Inflammatory macrophage treated with lipopolysaccharide for 1 hour (primary cell): ENCODE measurements at regions not wholly inside any gene's neighbourhood (a gene's known extent, or its start where the extent isn't known, plus 50 kb on each side); places are given as distances from the start of the nearest gene placed in this dataset.
A peak's percentile ranks its signal among the peaks of the same experiment; 100 is the strongest.
"Not testable (repeated sequence)": the region's sequence is repeated elsewhere in the genome, so short reads cannot be mapped to it uniquely, and the experiment has no call there.

ENCODE experiments used
- DNase-seq, 2 donors: peaks; one replicate each; pipeline ENCODE4 v3.0.0-alpha.2; 2020 to 2022

- DNase-seq: no peak
Observed at GRCh38 chr6:139702706-139703105, 328.3 kb upstream of the CITED2 start.

- no peak for DNase-seq
Observed at GRCh38 chr6:139701695-139702094, 327.2 kb upstream of the CITED2 start.

GRCh38 chr6:139701003-139701402, 326.6 kb upstream of the CITED2 start:
- DNase-seq: no peak

- no peak for DNase-seq
Observed at GRCh38 chr6:139699911-139700310, 325.5 kb upstream of the CITED2 start.

GRCh38 chr6:139699335-139699734, 324.9 kb upstream of the CITED2 start:
- no peak for DNase-seq

GRCh38 chr6:139698526-139699176, 324.2 kb upstream of the CITED2 start:
- peak; percentile 22 to 61 for DNase-seq

- not testable (repeated sequence) for DNase-seq
Observed at GRCh38 chr6:139697856-139698255, 323.4 kb upstream of the CITED2 start.

- DNase-seq: not testable (repeated sequence)
Observed at GRCh38 chr6:139696991-139697390, 322.5 kb upstream of the CITED2 start.

- DNase-seq: no peak
Observed at GRCh38 chr6:139695361-139695760, 320.9 kb upstream of the CITED2 start.

- no peak for DNase-seq
Observed at GRCh38 chr6:139693735-139694134, 319.3 kb upstream of the CITED2 start.

GRCh38 chr6:139690007-139690406, 315.6 kb upstream of the CITED2 start:
- DNase-seq: no peak

- no peak for DNase-seq
Observed at GRCh38 chr6:139687055-139687454, 312.6 kb upstream of the CITED2 start.

- DNase-seq: no peak
Observed at GRCh38 chr6:139686308-139686707, 311.9 kb upstream of the CITED2 start.

GRCh38 chr6:139685009-139685408, 310.6 kb upstream of the CITED2 start:
- no peak for DNase-seq

GRCh38 chr6:139680819-139681218, 306.4 kb upstream of the CITED2 start:
- no peak for DNase-seq

GRCh38 chr6:139679516-139680179, 305.2 kb upstream of the CITED2 start:
- DNase-seq: peak; percentile 37 to 78

- DNase-seq: no peak
Observed at GRCh38 chr6:139676718-139677117, 302.3 kb upstream of the CITED2 start.

- DNase-seq: no peak
Observed at GRCh38 chr6:139666284-139666683, 291.8 kb upstream of the CITED2 start.

GRCh38 chr6:139663996-139664395, 289.5 kb upstream of the CITED2 start:
- DNase-seq: no peak

GRCh38 chr6:139659711-139660110, 285.3 kb upstream of the CITED2 start:
- no peak for DNase-seq

GRCh38 chr6:139659196-139659595, 284.7 kb upstream of the CITED2 start:
- no peak for DNase-seq

GRCh38 chr6:139657119-139657518, 282.7 kb upstream of the CITED2 start:
- DNase-seq: no peak

- DNase-seq: no peak
Observed at GRCh38 chr6:139655783-139656705, 281.6 kb upstream of the CITED2 start.
